HG02852 (cell line): ENCODE measurements at regions not wholly inside any gene's neighbourhood (a gene's known extent, or its start where the extent isn't known, plus 50 kb on each side); places are given as distances from the start of the nearest gene placed in this dataset.

Source experiments
- ATAC-seq: cut with Tn5 transposase; IDR thresholded peaks from one replicate; pipeline ENCODE4 v1.9.1; 2021; ENCODE audit warnings: mild to moderate bottlenecking, moderate library complexity; ENCODE audit not compliant: unreplicated experiment

DNA sequence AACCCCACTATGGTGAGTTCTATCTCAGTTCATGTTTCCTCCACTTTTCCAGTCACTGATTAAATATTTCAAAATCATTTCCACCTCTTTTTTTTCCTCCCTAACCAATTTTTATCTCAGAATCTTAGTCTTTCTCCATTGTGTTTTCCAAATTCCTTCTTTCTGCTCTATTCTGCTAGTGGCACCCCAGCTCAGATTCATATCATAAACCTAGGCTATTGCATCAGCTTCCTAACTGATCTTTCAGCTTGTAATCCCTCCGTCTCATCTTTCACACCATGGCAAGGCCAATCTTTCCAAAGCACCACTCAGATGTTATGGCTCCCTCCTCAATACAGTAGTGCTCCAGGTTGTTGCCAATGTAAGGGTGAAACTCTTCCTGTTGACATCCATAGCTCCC, 631.9 kb downstream of the PLPP3 start:
- ATAC-seq = no peak

GRCh38 chr1:55943721-55944435, 635.5 kb downstream of the PLPP3 start:
- no peak for ATAC-seq

- no peak for ATAC-seq
These were observed 636.4 kb downstream of the PLPP3 start for GRCh38 chr1:55943012-55943411.

- ATAC-seq = no peak
These were observed 639.5 kb downstream of the PLPP3 start for GRCh38 chr1:55939866-55940265.

DNA sequence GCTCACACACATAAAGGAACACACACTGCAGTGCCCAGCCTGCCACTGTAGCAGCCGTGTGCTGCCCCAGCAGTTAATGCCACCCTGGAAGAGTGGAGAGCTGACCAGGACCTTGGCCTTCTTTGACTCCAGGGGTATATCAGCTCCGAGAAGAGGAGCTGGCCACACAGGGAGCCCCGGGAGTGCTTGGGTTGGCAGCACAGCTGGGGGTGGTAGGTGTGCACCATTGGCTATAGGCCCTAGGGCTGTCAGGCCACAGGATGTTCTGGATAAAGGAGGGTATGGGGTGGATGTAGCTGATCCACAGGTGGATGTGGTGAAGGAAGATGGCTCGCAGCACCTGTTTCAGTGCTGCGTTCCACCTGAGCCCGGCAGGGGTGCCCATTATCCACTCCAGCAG, 640.5 kb downstream of the PLPP3 start:
- no peak for ATAC-seq

DNA sequence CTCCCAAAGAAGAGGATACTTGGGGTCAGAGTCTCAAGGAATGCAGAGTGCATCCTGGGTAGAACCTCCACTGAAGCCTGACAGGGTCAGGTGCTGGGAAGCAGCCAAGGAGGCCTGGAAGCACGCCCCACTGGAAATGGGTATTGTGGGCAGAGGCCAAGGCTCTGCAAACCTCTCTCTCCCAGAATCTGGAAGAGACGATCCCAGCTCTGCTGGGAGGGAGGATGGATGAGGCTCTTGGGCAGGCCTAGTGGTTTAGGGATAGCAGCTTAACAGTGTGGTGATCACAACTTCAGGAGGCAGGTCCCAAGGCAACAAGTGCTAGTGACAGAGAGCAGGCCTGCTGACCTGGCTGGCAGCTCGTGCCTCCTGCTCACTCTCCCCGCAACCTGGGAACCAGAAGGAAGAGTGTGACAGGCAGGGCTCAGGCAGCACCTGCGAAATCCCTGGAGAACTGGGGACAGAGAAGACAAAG, 641.0 kb downstream of the PLPP3 start:
- no peak for ATAC-seq

- ATAC-seq = no peak
These were observed 641.5 kb downstream of the PLPP3 start for GRCh38 chr1:55937840-55938375.

DNA sequence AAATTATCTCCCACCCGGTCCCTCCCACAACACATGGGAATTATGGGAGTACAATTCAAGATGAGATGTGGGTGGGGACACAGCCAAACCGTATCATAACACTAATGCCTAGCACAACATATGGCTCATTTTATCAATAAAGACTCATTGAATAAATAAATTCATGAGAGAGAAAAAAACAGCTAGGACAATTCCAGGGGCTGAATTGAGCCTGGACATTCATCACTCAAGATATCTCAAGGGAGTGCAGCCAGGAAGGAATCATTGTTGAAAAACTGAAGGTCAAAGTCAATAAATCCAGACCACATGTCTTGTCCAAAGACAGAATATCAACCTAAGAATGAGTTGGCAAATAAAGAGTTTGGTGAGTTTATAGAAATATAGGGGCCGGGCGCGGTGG, 644.1 kb downstream of the PLPP3 start:
- ATAC-seq = no peak

GRCh38 chr1:55932402-55932801, 647.0 kb downstream of the PLPP3 start:
- no peak for ATAC-seq

DNA sequence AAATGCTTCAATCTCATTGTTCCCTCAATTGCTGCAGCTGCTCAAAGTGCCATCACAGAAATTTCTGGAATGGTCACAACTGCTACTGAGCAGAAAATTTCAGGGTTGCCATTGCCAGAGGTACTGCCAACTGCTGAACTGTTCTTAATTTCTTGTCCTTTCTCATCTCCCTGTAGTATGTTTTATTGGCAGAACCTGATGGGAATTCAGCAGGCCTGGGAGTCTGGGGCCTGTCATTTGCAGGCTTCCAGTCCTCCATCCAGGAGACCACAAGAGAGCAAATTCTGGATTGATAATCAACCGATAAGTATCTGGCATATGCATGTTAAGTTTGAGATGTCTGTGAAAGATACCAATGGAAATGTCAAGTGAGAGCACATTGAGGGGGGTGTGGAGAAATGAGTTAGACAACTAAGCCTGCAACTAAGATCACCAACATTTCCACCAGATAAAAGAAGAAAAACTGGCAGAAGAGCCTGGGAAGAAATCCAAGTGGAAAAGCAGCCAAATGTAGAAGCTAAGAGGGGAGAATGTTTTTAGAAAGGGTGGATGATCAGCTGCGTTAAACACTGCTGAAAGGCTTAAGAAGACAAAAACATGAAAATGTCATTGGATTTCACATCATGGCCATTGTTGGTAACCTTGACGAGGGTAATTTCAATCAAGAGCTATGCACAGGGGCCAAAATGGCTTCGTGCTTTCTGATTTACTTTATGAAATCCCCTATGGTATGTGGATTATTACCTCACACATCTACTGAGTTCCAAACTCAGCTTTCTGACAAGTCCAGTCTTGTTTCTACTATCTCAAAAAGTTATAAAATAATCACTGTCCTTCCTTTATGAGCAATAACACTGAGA, 648.1 kb downstream of the PLPP3 start:
- ATAC-seq = no peak

GRCh38 chr1:55929652-55930051, 649.7 kb downstream of the PLPP3 start:
- ATAC-seq = no peak

GRCh38 chr1:55928576-55928975, 650.8 kb downstream of the PLPP3 start:
- ATAC-seq = no peak

- no peak for ATAC-seq
These were observed 651.6 kb downstream of the PLPP3 start for GRCh38 chr1:55927702-55928290.

DNA sequence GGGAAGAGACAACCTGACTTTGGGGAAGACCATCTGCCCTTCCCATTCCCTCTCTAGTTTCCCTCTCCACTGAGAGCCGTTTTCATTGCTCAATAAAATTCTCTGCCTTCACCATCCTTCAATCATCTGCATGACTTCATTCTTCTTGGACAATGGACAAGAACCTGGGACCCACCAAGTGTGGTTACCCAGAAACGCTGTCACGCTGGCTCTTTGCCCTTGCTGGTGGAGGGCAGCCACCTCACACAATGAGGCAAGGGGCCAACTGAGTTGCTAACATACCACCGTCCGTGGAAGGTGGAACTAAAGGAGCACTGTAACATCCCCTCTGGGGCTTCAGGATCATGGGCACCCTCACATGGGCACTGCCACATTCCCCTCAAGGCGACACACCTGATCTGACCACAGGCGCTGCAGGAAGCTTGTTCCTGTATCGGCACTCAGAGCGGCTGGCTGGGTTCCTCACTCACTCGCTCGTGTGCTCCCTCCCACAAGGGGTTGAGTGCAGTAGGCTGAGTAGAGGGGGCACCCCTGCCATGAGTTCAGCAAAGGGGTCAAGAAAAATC, 652.4 kb downstream of the PLPP3 start:
- no peak for ATAC-seq

DNA sequence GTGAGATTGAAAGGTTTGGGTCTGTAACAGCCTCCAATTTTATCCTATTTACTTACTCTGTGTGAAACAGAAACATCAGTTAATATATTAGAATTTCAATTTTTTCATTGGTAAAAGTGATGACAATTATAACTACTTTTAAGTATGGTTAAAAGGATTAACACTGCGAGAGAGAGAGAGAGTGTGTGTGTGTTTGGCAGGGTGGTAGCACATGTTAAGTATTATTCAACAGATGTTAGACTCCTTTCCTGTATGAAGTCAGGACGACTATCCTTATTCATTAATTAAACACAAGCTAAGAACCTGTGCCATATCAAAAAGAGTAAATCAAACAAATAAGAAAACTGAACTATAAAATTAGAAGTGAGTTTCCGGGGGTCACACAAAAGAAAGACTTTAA, 662.5 kb downstream of the PLPP3 start:
- ATAC-seq = no peak

GRCh38 chr1:55916481-55916880, 662.9 kb downstream of the PLPP3 start:
- no peak for ATAC-seq

GRCh38 chr1:55913565-55913964, 665.8 kb downstream of the PLPP3 start:
- no peak for ATAC-seq

DNA sequence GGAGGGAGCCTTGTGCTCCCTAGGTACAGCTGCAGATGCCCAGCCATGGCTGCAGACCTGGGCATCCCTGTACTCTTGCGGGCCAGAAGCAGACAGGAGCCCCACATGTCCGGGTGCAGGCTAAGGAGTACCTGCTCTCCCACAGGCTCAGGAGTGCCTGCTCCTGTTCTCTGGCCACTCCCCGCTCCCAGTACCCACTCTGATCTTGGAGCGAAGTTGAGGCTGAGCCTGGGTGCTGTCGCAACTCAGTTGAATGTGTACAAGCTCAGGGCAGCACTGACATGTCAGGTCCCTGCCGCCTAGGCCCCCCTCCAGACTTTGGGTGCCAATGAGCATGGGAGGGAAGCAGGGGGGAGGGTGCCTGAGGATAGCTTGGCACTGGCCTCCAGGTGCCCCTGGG, 666.9 kb downstream of the PLPP3 start:
- no peak for ATAC-seq

DNA sequence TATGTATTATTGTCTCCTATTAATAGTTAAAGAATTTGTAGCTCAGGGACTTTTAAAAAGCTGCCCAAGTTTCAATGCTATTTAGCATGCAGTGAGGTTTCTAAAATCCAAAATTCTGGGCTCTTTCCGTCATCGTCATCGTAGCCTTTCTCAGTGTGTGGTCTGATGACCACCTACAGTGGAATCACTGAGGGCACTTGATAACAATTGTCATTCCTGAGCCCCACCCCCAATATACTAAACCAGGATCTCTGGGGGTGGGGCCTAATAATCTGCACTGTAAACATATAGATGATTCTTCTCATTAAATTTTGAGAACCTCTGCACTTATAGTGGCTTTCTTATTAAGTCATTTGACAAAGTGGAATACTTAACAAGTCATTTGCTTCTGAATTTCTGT, 674.8 kb downstream of the PLPP3 start:
- ATAC-seq = no peak

GRCh38 chr1:55898181-55898580, 681.2 kb downstream of the PLPP3 start:
- no peak for ATAC-seq

DNA sequence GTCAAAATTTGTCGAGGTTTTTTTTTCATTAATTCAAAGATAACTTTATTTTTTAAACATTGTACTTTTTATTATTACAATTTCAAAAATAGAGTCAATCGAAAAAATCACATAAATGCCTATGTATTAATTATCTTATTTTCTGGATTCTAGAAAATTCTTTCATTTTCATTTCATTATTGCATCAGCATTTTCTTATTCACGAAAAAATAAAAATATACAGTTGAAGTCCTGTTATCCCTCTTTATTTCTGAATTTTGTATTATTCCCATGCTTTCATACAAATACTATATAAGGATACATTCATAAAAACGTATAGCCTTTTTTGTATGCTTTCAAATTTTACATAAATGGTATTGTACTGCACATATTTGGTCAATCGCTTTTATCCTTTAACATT, 681.0 kb upstream of the USP24 start:
- no peak for ATAC-seq
